Adrenal gland (tissue), 9 donors: ENCODE measurements at regions not wholly inside any gene's neighbourhood (a gene's known extent, or its start where the extent isn't known, plus 50 kb on each side); places are given as distances from the start of the nearest gene placed in this dataset.

ENCODE experiments used
- DNase-seq, 7 donors: peaks; one replicate each; pipeline ENCODE4 v3.0.0-alpha.2; 2019 to 2020
- H3K27ac ChIP-seq, 5 donors: fragments of 200-600 bp; sonication (generic) in 4 of 5; 1 replicate in 3 of 5; 2 replicates in 2 of 5; pipeline versions ENCODE4 v1.5.1 to v1.8.0; 2016 to 2020; ENCODE audit warnings: mild to moderate bottlenecking in 1 of 5
- H3K27me3 ChIP-seq: fragments of 200-600 bp; 2 replicates; pipeline ENCODE4 v1.8.0; 2021
- H3K36me3 ChIP-seq, 2 donors: fragments of 200-600 bp; replicated peaks in 1 of 2; 1 replicate in 1 of 2; 2 replicates in 1 of 2; pipeline versions ENCODE4 v1.5.1 to v1.8.0; 2018 to 2022
- H3K4me1 ChIP-seq, 2 donors: fragments of 200-600 bp; replicated peaks in 1 of 2; 1 replicate in 1 of 2; 2 replicates in 1 of 2; pipeline versions ENCODE4 v1.5.1 to v1.8.0; 2018 to 2021
- H3K4me3 ChIP-seq, 4 donors: fragments of 200-600 bp; sonication (generic) in 3 of 4; one replicate each; pipeline ENCODE4 v1.5.1; 2016 to 2018
- H3K9me3 ChIP-seq, 3 donors: fragments of 200-600 bp; sonication (generic) in 1 of 3; replicated peaks in 1 of 3; 1 replicate in 2 of 3; 2 replicates in 1 of 3; pipeline versions ENCODE4 v1.5.1 to v1.8.0; 2016 to 2021
- CTCF ChIP-seq, 6 experiments: fragments of 450-650 bp in 4 of 6; fragments of 200-600 bp in 2 of 6; sonication (generic) in 1 of 6; IDR thresholded peaks; 1 replicate in 5 of 6; 2 replicates in 1 of 6; pipeline versions ENCODE4 v1.5.1 to v1.8.0; 2016 to 2021; ENCODE audit warnings: antibody characterized with exemption in 6 of 6, mild to moderate bottlenecking in 2 of 6, moderate library complexity in 1 of 6
- POLR2A ChIP-seq, 2 donors: fragments of 450-650 bp; IDR thresholded peaks; one replicate each; pipeline ENCODE4 v1.6.1; 2017; ENCODE audit warnings: antibody characterized with exemption in 2 of 2, mild to moderate bottlenecking in 2 of 2, moderate library complexity in 1 of 2
- WGBS, 4 donors: extraction: QIAGEN DNeasy Blood & Tissue Kit in 2 of 4; methylation state at CpG; one replicate each; pipeline versions ENCODE4 v1.1.5 to v1.1.7; 2013 to 2017; 5-methylcytosine and 5-hydroxymethylcytosine counted together
- intact Hi-C, 2 donors: fragments of 100-400 bp; cut with DNase I; formaldehyde crosslinking; loops; one replicate each; pipeline versions ENCODE4 v1.14.1 to v1.15.0; 2022 to 2023
- donor health status: healthy with polysubstance abuse.
- donor health status: Bipolar disorder and iron deficiency.
- donor health status: DM: yes; HTN: yes; CAD: no.
- donor health status: DM: no; HTN: no; CAD: no.
- donor health status: DM: no; HTN: no; CAD: no.

- WGBS, 4 donors: 88 to 97% (median 93%) methylated on average over 5 of the region's 5 CpGs
- intact Hi-C loops: no loop called here
- no peak overlapping the region for H3K27ac ChIP-seq
Observed at GRCh38 chr2:234592541-234592940, 95.7 kb upstream of the ARL4C start.

GRCh38 chr2:234590076-234590475 is 93.2 kb upstream of the ARL4C start:
- H3K27ac ChIP-seq: no peak overlapping the region
- no peaks in the 10 kb centered on the region for H3K27me3 ChIP-seq
- DNase-seq: no peak
- H3K9me3 ChIP-seq: no peaks in the 10 kb centered on the region
- H3K4me3 ChIP-seq: no peak overlapping the region
- no peak for TF ChIP-seq CTCF (IDR thresholded peaks at IDR 0.05)
- no peak for TF ChIP-seq POLR2A (IDR thresholded peaks at IDR 0.05)
- intact Hi-C loops: no loop called here
- H3K4me1 ChIP-seq: no peaks in the 10 kb centered on the region
- no peaks in the 10 kb centered on the region for H3K36me3 ChIP-seq
- 84 to 88% (median 88%) methylated on average over 3 of the region's 3 CpGs for WGBS, 4 donors

More at GRCh38 chr2:234592541-234592940, 95.7 kb upstream of the ARL4C start:
- no peaks in the 10 kb centered on the region for H3K36me3 ChIP-seq
- H3K4me3 ChIP-seq: no peak overlapping the region
- no peak for DNase-seq
- TF ChIP-seq CTCF (IDR thresholded peaks at IDR 0.05): no peak
- TF ChIP-seq POLR2A (IDR thresholded peaks at IDR 0.05): no peak
- H3K4me1 ChIP-seq: no peaks in the 10 kb centered on the region
- H3K27me3 ChIP-seq: no peaks in the 10 kb centered on the region
- H3K9me3 ChIP-seq: no peaks in the 10 kb centered on the region

GRCh38 chr2:234588054-234588430 is 91.2 kb upstream of the ARL4C start:
- intact Hi-C loops: no loop called here
- Histone ChIP-seq H3K36me3 (no peaks in the 10 kb centered on the region), H3K9me3 (no peaks in the 10 kb centered on the region), H3K27me3 (no peaks in the 10 kb centered on the region), H3K4me3 (no peak overlapping the region), H3K27ac (no peak overlapping the region), H3K4me1 (no peaks in the 10 kb centered on the region)
- WGBS, 4 donors: 95 to 99% (median 96%) methylated on average over 4 of the region's 4 CpGs
- no peak for TF ChIP-seq POLR2A (IDR thresholded peaks at IDR 0.05)
- no peak for TF ChIP-seq CTCF (IDR thresholded peaks at IDR 0.05)
- DNase-seq: no peak

- H3K9me3 ChIP-seq: no peaks in the 10 kb centered on the region
- no peak for DNase-seq
- WGBS, 4 donors: 74 to 77% (median 75%) methylated on average over 6 of the region's 6 CpGs
- intact Hi-C loops: no loop called here
- no peak overlapping the region for H3K4me3 ChIP-seq
- no peaks in the 10 kb centered on the region for H3K4me1 ChIP-seq
- H3K36me3 ChIP-seq: no peaks in the 10 kb centered on the region
- no peaks in the 10 kb centered on the region for H3K27me3 ChIP-seq
- TF ChIP-seq POLR2A (IDR thresholded peaks at IDR 0.05) (no peak), CTCF (IDR thresholded peaks at IDR 0.05) (no peak)
- no peak overlapping the region for H3K27ac ChIP-seq
Observed at GRCh38 chr2:234587341-234588053, 90.6 kb upstream of the ARL4C start.
